ENCODE measurements at regions not wholly inside any gene's neighbourhood (a gene's known extent, or its start where the extent isn't known, plus 50 kb on each side); places are given as distances from the start of the nearest gene placed in this dataset.
"Not testable (repeated sequence)": the region's sequence is repeated elsewhere in the genome, so short reads cannot be mapped to it uniquely, and the experiment has no call there.

DNA sequence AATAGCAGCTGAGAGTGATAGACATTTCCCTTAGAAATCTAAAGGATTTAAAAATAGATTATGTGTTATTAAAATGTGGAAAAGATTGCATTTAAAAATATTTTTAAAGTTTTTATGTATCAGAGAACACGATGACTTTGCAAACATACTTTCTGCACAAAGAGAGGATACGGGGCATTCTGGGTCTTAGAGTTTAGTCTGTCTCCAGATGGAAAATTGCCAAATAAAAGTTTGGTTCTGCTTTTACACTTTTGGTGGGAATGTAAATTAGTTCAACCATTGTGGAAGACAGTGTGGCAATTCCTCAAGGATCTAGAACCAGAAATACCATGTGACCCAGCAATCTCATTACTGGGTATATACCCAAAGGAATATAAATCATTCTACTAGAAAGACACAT is 355.2 kb downstream of the NDFIP2 start:
- TF ChIP-seq YY1 (IDR thresholded peaks at IDR 0.05; ENCODE audit: insufficient read depth, insufficient read length); ZNF274 (IDR thresholded peaks at IDR 0.05; ENCODE audit: low read depth, low read length): not testable (repeated sequence)
